SK-N-MC (cell line): ENCODE measurements at regions not wholly inside any gene's neighbourhood (a gene's known extent, or its start where the extent isn't known, plus 50 kb on each side); places are given as distances from the start of the nearest gene placed in this dataset.
"Not testable (repeated sequence)": the region's sequence is repeated elsewhere in the genome, so short reads cannot be mapped to it uniquely, and the experiment has no call there.

Experiments used
- DNase-seq: peaks from one replicate; pipeline ENCODE4 v3.0.0-alpha.2; 2011; ENCODE audit warnings: low read depth, low spot score
- H3K27ac ChIP-seq: fragments of 200-600 bp; sonication (generic); 2 replicates; pipeline ENCODE4 v1.5.1; 2016; ENCODE audit warnings: mixed run types
- H3K36me3 ChIP-seq: fragments of 200-600 bp; sonication (generic); 2 replicates; pipeline ENCODE4 v1.6.1; 2017; ENCODE audit warnings: antibody characterized with exemption, low read length, mixed read lengths; ENCODE audit not compliant: insufficient read depth
- H3K4me3 ChIP-seq: fragments of 200-600 bp; sonication (generic); 2 replicates; pipeline ENCODE4 v1.5.1; 2016
- H3K9ac ChIP-seq: fragments of 200-600 bp; sonication (generic); 2 replicates; pipeline ENCODE4 v1.8.0; 2017; ENCODE audit warnings: mixed run types, mixed read lengths; ENCODE audit not compliant: insufficient read length
- H3K9me3 ChIP-seq: fragments of 200-600 bp; sonication (generic); 2 replicates; pipeline ENCODE4 v1.6.1; 2017; ENCODE audit warnings: low read depth, mild to moderate bottlenecking, antibody characterized with exemption, low read length, moderate library complexity, mixed read lengths

- H3K36me3 ChIP-seq, H3K9ac ChIP-seq, H3K4me3 ChIP-seq, DNase-seq, H3K27ac ChIP-seq: not testable (repeated sequence)
- peaks cover 17% of the 10 kb centered on the region for H3K9me3 ChIP-seq
These were observed 131.9 kb downstream of the CWH43 start for GRCh38 chr4:49117951-49118350.

- H3K9ac ChIP-seq, H3K4me3 ChIP-seq, H3K36me3 ChIP-seq, DNase-seq, H3K27ac ChIP-seq: not testable (repeated sequence)
- peaks cover 17% of the 10 kb centered on the region for H3K9me3 ChIP-seq
These were observed 132.5 kb downstream of the CWH43 start for GRCh38 chr4:49118379-49119212.

- H3K27ac ChIP-seq, H3K4me3 ChIP-seq, H3K36me3 ChIP-seq, H3K9ac ChIP-seq, DNase-seq: not testable (repeated sequence)
- H3K9me3 ChIP-seq: peaks cover 17% of the 10 kb centered on the region
These were observed 133.3 kb downstream of the CWH43 start for GRCh38 chr4:49119345-49119744.

DNA sequence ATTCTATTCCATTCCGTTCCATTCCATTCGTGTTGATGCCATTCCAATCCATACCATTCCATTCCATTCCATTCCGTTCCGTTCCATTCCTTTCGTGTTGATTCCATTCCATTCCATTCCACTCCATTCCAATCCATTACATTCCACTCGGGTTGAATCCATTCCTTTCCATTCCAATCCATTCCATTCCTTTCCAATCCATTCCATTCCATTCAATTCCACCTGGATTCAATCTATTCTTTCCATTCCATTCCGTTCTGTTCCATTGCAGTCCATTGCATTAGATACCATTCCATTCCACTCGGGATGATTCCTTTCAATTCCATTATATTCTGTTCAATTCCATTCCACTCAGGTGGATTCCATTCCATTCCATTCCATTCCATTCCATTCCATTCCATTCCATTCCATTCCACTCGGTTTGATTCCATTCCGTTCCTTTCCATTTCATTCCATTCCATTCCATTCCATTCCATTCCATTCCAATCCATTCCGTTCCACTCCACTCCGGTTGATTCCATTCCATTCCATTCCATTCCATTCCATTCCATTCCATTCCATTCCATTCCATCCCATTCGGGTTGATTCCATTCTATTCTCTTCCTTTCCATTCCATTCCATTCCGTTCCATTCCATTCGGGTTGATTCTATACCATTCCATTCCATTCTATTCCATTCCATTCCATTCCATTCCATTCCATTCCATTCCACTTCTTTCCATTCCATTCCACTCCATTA is 134.1 kb downstream of the CWH43 start:
- H3K9me3 ChIP-seq: peaks cover 17% of the 10 kb centered on the region
- H3K36me3 ChIP-seq, H3K27ac ChIP-seq, DNase-seq, H3K4me3 ChIP-seq, H3K9ac ChIP-seq: not testable (repeated sequence)

DNA sequence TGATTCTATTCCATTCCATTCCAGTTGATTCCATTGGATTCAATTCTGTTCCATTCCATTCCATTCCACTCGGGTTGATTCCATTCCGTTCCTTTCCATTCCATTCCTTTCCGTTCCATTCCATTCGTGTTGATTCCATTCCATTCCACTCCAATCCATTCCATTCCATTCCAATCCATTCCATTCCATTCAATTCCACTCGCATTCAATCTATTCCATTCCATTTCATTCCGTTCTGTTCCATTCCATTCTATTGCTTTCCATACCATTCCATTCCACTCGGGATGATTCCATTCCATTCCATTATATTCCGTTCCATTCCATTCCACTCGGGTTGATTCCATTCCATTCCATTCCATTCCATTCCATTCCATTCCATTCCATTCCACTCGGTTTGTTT is 134.7 kb downstream of the CWH43 start:
- not testable (repeated sequence) for H3K4me3 ChIP-seq, H3K9ac ChIP-seq, DNase-seq, H3K36me3 ChIP-seq, H3K27ac ChIP-seq
- H3K9me3 ChIP-seq: peaks cover 17% of the 10 kb centered on the region

GRCh38 chr4:49126443-49126842 is 140.4 kb downstream of the CWH43 start:
- DNase-seq, H3K36me3 ChIP-seq, H3K27ac ChIP-seq, H3K9me3 ChIP-seq, H3K4me3 ChIP-seq, H3K9ac ChIP-seq: not testable (repeated sequence)

DNA sequence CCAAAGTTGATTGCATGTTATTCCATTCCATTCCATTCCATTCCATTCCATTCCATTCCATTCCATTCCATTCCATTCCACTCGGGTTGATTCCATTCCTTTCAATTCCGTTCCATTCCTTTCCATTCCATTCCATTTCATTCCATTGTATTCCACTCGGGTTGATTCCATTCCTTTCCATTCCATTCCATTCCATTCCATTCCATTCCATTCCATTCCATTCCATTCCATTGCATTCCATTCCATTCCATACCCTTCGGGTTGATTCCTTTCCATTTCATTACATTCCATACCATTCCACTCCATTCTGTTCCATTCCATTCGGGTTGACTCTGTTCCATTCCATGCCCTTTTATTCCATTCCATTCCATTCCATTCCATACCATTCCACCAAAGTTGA is 140.8 kb downstream of the CWH43 start:
- H3K36me3 ChIP-seq, H3K9me3 ChIP-seq: not testable (repeated sequence)

DNA sequence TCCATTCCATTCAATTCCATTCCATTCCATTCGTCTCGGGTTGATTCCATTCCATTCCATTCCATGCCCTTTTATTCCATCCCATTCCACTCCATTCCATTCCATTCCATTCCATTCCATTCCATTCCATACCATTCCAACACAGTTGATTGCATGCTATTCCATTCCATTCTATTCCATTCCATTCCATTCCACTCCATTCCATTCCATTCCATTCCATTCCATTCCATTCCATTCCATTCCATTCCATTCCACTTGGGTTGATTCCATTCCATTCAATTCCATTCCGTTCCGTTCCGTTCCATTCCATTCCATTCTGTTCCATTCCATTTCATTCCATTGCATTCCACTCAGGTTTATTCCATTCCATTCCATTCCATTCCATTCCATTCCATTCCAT is 143.3 kb downstream of the CWH43 start:
- H3K27ac ChIP-seq, DNase-seq, H3K4me3 ChIP-seq, H3K36me3 ChIP-seq, H3K9me3 ChIP-seq, H3K9ac ChIP-seq: not testable (repeated sequence)

More for the DNA sequence above, 140.8 kb downstream of the CWH43 start:
- H3K9ac ChIP-seq, H3K4me3 ChIP-seq, DNase-seq, H3K27ac ChIP-seq: not testable (repeated sequence)

GRCh38 chr4:49129870-49130269 is 143.8 kb downstream of the CWH43 start:
- not testable (repeated sequence) for H3K9me3 ChIP-seq, H3K27ac ChIP-seq, DNase-seq, H3K4me3 ChIP-seq, H3K9ac ChIP-seq, H3K36me3 ChIP-seq

- not testable (repeated sequence) for DNase-seq, H3K27ac ChIP-seq, H3K9ac ChIP-seq, H3K36me3 ChIP-seq, H3K4me3 ChIP-seq, H3K9me3 ChIP-seq
These were observed 144.6 kb downstream of the CWH43 start for GRCh38 chr4:49130724-49131123.

DNA sequence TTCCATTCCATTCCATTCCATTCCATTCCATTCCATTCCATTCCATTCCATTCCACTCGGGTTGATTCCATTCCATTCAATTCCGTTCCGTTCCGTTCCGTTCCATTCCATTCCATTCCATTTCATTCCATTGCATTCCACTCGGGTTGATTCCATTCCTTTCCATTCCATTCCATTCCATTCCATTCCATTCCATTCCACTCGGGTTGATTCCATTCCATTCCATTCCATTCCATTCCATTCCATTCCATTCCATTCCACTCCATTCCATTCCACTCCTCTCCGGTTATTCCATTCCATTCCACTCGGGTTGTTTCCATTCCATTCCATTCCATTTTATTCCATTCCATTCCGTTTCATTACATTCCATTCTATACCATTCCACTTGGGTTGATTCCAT is 151.0 kb downstream of the CWH43 start:
- not testable (repeated sequence) for H3K9me3 ChIP-seq, H3K4me3 ChIP-seq, H3K9ac ChIP-seq, DNase-seq, H3K36me3 ChIP-seq, H3K27ac ChIP-seq

- H3K27ac ChIP-seq, H3K36me3 ChIP-seq, DNase-seq, H3K4me3 ChIP-seq, H3K9ac ChIP-seq, H3K9me3 ChIP-seq: not testable (repeated sequence)
These were observed 151.9 kb downstream of the CWH43 start for GRCh38 chr4:49137961-49138360.

DNA sequence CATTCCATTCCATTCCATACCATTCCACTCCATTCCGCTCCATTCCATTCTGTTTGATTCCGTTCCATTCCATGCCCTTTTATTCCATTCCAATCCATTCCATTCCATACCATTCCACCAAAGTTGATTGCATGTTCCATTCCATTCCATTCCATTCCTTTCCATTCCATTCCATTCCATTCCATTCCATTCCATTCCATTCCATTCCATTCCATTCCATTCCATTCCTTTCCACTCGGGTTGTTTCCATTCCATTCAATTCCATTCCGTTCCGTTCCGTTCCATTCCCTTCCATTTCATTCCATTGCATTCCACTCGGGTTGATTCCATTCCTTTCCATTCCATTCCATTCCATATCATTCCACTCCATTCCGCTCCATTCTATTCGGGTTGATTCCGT is 152.7 kb downstream of the CWH43 start:
- not testable (repeated sequence) for H3K36me3 ChIP-seq, DNase-seq, H3K9me3 ChIP-seq, H3K9ac ChIP-seq, H3K27ac ChIP-seq, H3K4me3 ChIP-seq

- not testable (repeated sequence) for H3K27ac ChIP-seq, H3K9ac ChIP-seq, DNase-seq, H3K4me3 ChIP-seq, H3K36me3 ChIP-seq, H3K9me3 ChIP-seq
These were observed 153.4 kb downstream of the CWH43 start for GRCh38 chr4:49139513-49139912.

GRCh38 chr4:49140351-49140750 is 154.3 kb downstream of the CWH43 start:
- not testable (repeated sequence) for H3K36me3 ChIP-seq, H3K9ac ChIP-seq, H3K4me3 ChIP-seq, H3K9me3 ChIP-seq, H3K27ac ChIP-seq, DNase-seq
